CD4-positive, alpha-beta memory T cell (primary cell): ENCODE measurements at regions not wholly inside any gene's neighbourhood (a gene's known extent, or its start where the extent isn't known, plus 50 kb on each side); places are given as distances from the start of the nearest gene placed in this dataset.
"Not testable (repeated sequence)": the region's sequence is repeated elsewhere in the genome, so short reads cannot be mapped to it uniquely, and the experiment has no call there.

Experiments used
- CTCF ChIA-PET: fragments of 350-600 bp; sonication (Branson Sonifier 250); formaldehyde crosslinking; loops from one replicate; lab custom pipeline; 2021; ENCODE audit warnings: inconsistent platforms; ENCODE audit not compliant: partially characterized antibody; lab: Charles Lee
- POLR2A ChIA-PET: fragments of 350-600 bp; sonication (Branson Sonifier 250); formaldehyde crosslinking; loops from one replicate; lab custom pipeline; 2021; ENCODE audit not compliant: partially characterized antibody; lab: Charles Lee
- DNase-seq, 5 donors: peaks; one replicate each; pipeline versions ENCODE4 v3.0.0 to v3.0.0-alpha.2; 2020 to 2022; ENCODE audit warnings: mixed read lengths in 1 of 5
- H3K27ac ChIP-seq: one replicate; pipeline ENCODE4 v1.7.0; 2013; ENCODE audit warnings: low read depth, low read length
- H3K27me3 ChIP-seq: 2 replicates; pipeline ENCODE4 v1.7.0; 2013; ENCODE audit warnings: mild to moderate bottlenecking, low read length, moderate library complexity; ENCODE audit not compliant: insufficient read depth
- H3K36me3 ChIP-seq: 2 replicates; pipeline ENCODE4 v1.7.0; 2013; ENCODE audit warnings: mild to moderate bottlenecking, low read length, moderate library complexity; ENCODE audit not compliant: insufficient read depth
- H3K4me1 ChIP-seq: 2 replicates; pipeline ENCODE4 v1.7.0; 2013; ENCODE audit warnings: mild to moderate bottlenecking, low read length, moderate library complexity; ENCODE audit not compliant: insufficient read depth
- H3K4me3 ChIP-seq, 2 donors: one replicate each; pipeline ENCODE4 v1.7.0; 2013; ENCODE audit warnings: low read length in 2 of 2, mild to moderate bottlenecking in 1 of 2
- H3K9me3 ChIP-seq, 2 donors: one replicate each; pipeline ENCODE4 v1.7.0; 2013; ENCODE audit warnings: low read length in 2 of 2, control low read depth in 1 of 2; ENCODE audit not compliant: control insufficient read depth in 1 of 2
- H3K27ac Mint-ChIP-seq, 7 donors: one replicate each; pipeline ENCODE4 v1.8.0; 2020 to 2021; ENCODE audit warnings: mixed read lengths in 7 of 7, mild to moderate bottlenecking in 6 of 7, inconsistent platforms in 3 of 7, moderate library complexity in 3 of 7
- H3K27me3 Mint-ChIP-seq, 2 donors: one replicate each; pipeline ENCODE4 v1.8.0; 2020 to 2021; ENCODE audit warnings: mixed read lengths in 2 of 2
- H3K36me3 Mint-ChIP-seq, 2 donors: one replicate each; pipeline ENCODE4 v1.8.0; 2020 to 2021; ENCODE audit warnings: mixed read lengths in 2 of 2, inconsistent platforms in 1 of 2, mild to moderate bottlenecking in 1 of 2
- H3K4me1 Mint-ChIP-seq, 4 donors: one replicate each; pipeline ENCODE4 v1.8.0; 2020 to 2021; ENCODE audit warnings: mixed read lengths in 4 of 4, mild to moderate bottlenecking in 1 of 4
- H3K4me3 Mint-ChIP-seq, 8 donors: one replicate each; pipeline ENCODE4 v1.8.0; 2020 to 2021; ENCODE audit warnings: mixed read lengths in 8 of 8, mild to moderate bottlenecking in 7 of 8, moderate library complexity in 6 of 8, inconsistent platforms in 3 of 8
- H3K9me3 Mint-ChIP-seq, 8 donors: one replicate each; pipeline ENCODE4 v1.8.0; 2020 to 2021; ENCODE audit warnings: mixed read lengths in 8 of 8, mild to moderate bottlenecking in 5 of 8, inconsistent platforms in 3 of 8, moderate library complexity in 1 of 8
- intact Hi-C: fragments of 100-400 bp; cut with micrococcal nuclease; formaldehyde crosslinking; loops from one replicate; pipeline ENCODE4 v1.15.1; 2023

GRCh38 chr6:112504621-112505020, 157.5 kb downstream of the RFPL4B start:
- POLR2A ChIA-PET, result no interaction called here
- H3K27me3 Mint-ChIP-seq, result peaks cover 0 to 1% of the 10 kb centered on the region in 2 donors
- intact Hi-C loops, result no loop called here
- no peaks in the 10 kb centered on the region for H3K36me3 Mint-ChIP-seq
- H3K4me1 Mint-ChIP-seq, result no peaks in the 10 kb centered on the region
- no peak for DNase-seq
- Histone ChIP-seq H3K4me1 (no peaks in the 10 kb centered on the region), H3K4me3 (no peak overlapping the region), H3K27ac (no peak overlapping the region), H3K9me3 (no peaks in the 10 kb centered on the region), H3K27me3 (no peaks in the 10 kb centered on the region), H3K36me3 (no peaks in the 10 kb centered on the region)
- no peak overlapping the region for H3K27ac Mint-ChIP-seq
- CTCF ChIA-PET, result no interaction called here
- no peak overlapping the region for H3K4me3 Mint-ChIP-seq
- H3K9me3 Mint-ChIP-seq, result no peaks in the 10 kb centered on the region

- Histone ChIP-seq H3K27ac (no peak overlapping the region), H3K9me3 (no peaks in the 10 kb centered on the region), H3K4me1 (no peaks in the 10 kb centered on the region), H3K4me3 (no peak overlapping the region), H3K27me3 (no peaks in the 10 kb centered on the region), H3K36me3 (no peaks in the 10 kb centered on the region)
- no peaks in the 10 kb centered on the region for H3K27me3 Mint-ChIP-seq
- no peaks in the 10 kb centered on the region for H3K4me1 Mint-ChIP-seq
- no peak overlapping the region for H3K4me3 Mint-ChIP-seq
- no peak for DNase-seq
- no peak overlapping the region for H3K27ac Mint-ChIP-seq
- ChIA-PET POLR2A (no interaction called here), CTCF (no interaction called here)
- intact Hi-C loops, result no loop called here
- H3K36me3 Mint-ChIP-seq, result no peaks in the 10 kb centered on the region
- peaks cover 0 to 4% (median 0%) of the 10 kb centered on the region in 8 donors for H3K9me3 Mint-ChIP-seq
Observed at GRCh38 chr6:112511441-112511840, 164.3 kb downstream of the RFPL4B start.

- H3K4me3 Mint-ChIP-seq, result no peak overlapping the region
- CTCF ChIA-PET, result no interaction called here
- H3K27ac ChIP-seq, result no peak overlapping the region
Observed at GRCh38 chr6:112513175-112513574, 166.0 kb downstream of the RFPL4B start.

GRCh38 chr6:112522587-112522986, 175.5 kb downstream of the RFPL4B start:
- POLR2A ChIA-PET, result no interaction called here
- H3K9me3 Mint-ChIP-seq, result peaks cover 0 to 7% (median 0%) of the 10 kb centered on the region in 8 donors
- intact Hi-C loops, result no loop called here
- Histone ChIP-seq H3K4me1 (no peaks in the 10 kb centered on the region), H3K9me3 (no peaks in the 10 kb centered on the region), H3K27me3 (no peaks in the 10 kb centered on the region), H3K27ac (no peak overlapping the region), H3K36me3 (no peaks in the 10 kb centered on the region), H3K4me3 (no peak overlapping the region)
- CTCF ChIA-PET, result no interaction called here
- no peak overlapping the region for H3K4me3 Mint-ChIP-seq
- no peak overlapping the region for H3K27ac Mint-ChIP-seq
- peaks cover 0 to 2% of the 10 kb centered on the region in 2 donors for H3K27me3 Mint-ChIP-seq
- H3K4me1 Mint-ChIP-seq, result no peaks in the 10 kb centered on the region
- H3K36me3 Mint-ChIP-seq, result no peaks in the 10 kb centered on the region
- DNase-seq, result no peak

More at GRCh38 chr6:112513175-112513574, 166.0 kb downstream of the RFPL4B start:
- H3K9me3 ChIP-seq, result no peaks in the 10 kb centered on the region
- Mint-ChIP-seq H3K36me3 (no peaks in the 10 kb centered on the region), H3K4me1 (no peaks in the 10 kb centered on the region), H3K27me3 (no peaks in the 10 kb centered on the region), H3K9me3 (peaks cover 0 to 4% (median 1%) of the 10 kb centered on the region in 8 donors), H3K27ac (no peak overlapping the region)
- POLR2A ChIA-PET, result no interaction called here
- H3K27me3 ChIP-seq, result no peaks in the 10 kb centered on the region
- intact Hi-C loops, result no loop called here
- H3K4me3 ChIP-seq, result no peak overlapping the region
- no peaks in the 10 kb centered on the region for H3K4me1 ChIP-seq
- no peak for DNase-seq
- no peaks in the 10 kb centered on the region for H3K36me3 ChIP-seq

GRCh38 chr6:112524071-112524470, 176.9 kb downstream of the RFPL4B start:
- H3K4me3 ChIP-seq, result no peak overlapping the region
- ChIA-PET CTCF (no interaction called here), POLR2A (no interaction called here)
- no peak overlapping the region for H3K27ac ChIP-seq
- no peaks in the 10 kb centered on the region for H3K9me3 ChIP-seq
- Mint-ChIP-seq H3K4me3 (no peak overlapping the region), H3K4me1 (no peaks in the 10 kb centered on the region), H3K27ac (no peak overlapping the region), H3K9me3 (peaks cover 0 to 7% (median 0%) of the 10 kb centered on the region in 8 donors), H3K36me3 (no peaks in the 10 kb centered on the region), H3K27me3 (peaks cover 0 to 2% of the 10 kb centered on the region in 2 donors)
- H3K27me3 ChIP-seq, result no peaks in the 10 kb centered on the region
- intact Hi-C loops, result no loop called here
- H3K36me3 ChIP-seq, result no peaks in the 10 kb centered on the region
- DNase-seq, result no peak
- no peaks in the 10 kb centered on the region for H3K4me1 ChIP-seq

GRCh38 chr6:112525749-112526148, 178.6 kb downstream of the RFPL4B start:
- CTCF ChIA-PET, result no interaction called here
- intact Hi-C loops, result no loop called here
- Histone ChIP-seq H3K27me3 (no peaks in the 10 kb centered on the region), H3K36me3 (no peaks in the 10 kb centered on the region), H3K4me1 (no peaks in the 10 kb centered on the region), H3K9me3 (no peaks in the 10 kb centered on the region), H3K27ac (no peak overlapping the region), H3K4me3 (no peak overlapping the region)
- Mint-ChIP-seq H3K4me3 (no peak overlapping the region), H3K9me3 (peaks cover 0 to 7% (median 2%) of the 10 kb centered on the region in 8 donors), H3K4me1 (no peaks in the 10 kb centered on the region), H3K27me3 (peaks cover 0 to 2% of the 10 kb centered on the region in 2 donors), H3K36me3 (no peaks in the 10 kb centered on the region), H3K27ac (no peak overlapping the region)
- POLR2A ChIA-PET, result no interaction called here
- DNase-seq, result no peak

GRCh38 chr6:112526594-112526993, 179.5 kb downstream of the RFPL4B start:
- Histone ChIP-seq H3K27ac (no peak overlapping the region), H3K9me3 (no peaks in the 10 kb centered on the region), H3K4me3 (no peak overlapping the region), H3K4me1 (no peaks in the 10 kb centered on the region), H3K27me3 (no peaks in the 10 kb centered on the region), H3K36me3 (no peaks in the 10 kb centered on the region)
- DNase-seq, result no peak
- Mint-ChIP-seq H3K4me1 (no peaks in the 10 kb centered on the region), H3K27ac (no peak overlapping the region), H3K36me3 (no peaks in the 10 kb centered on the region), H3K4me3 (no peak overlapping the region), H3K27me3 (peaks cover 0 to 2% of the 10 kb centered on the region in 2 donors), H3K9me3 (peaks cover 0 to 7% (median 2%) of the 10 kb centered on the region in 8 donors)
- POLR2A ChIA-PET, result no interaction called here
- CTCF ChIA-PET, result no interaction called here
- intact Hi-C loops, result no loop called here

GRCh38 chr6:112528306-112528705, 181.2 kb downstream of the RFPL4B start:
- H3K27ac Mint-ChIP-seq, H3K36me3 Mint-ChIP-seq: not testable (repeated sequence)

More at GRCh38 chr6:112528306-112528705, 181.2 kb downstream of the RFPL4B start:
- intact Hi-C loops, H3K36me3 ChIP-seq, DNase-seq, H3K27me3 ChIP-seq, H3K4me3 ChIP-seq, H3K4me3 Mint-ChIP-seq, H3K9me3 Mint-ChIP-seq, H3K27me3 Mint-ChIP-seq, POLR2A ChIA-PET, H3K4me1 Mint-ChIP-seq, H3K27ac ChIP-seq, CTCF ChIA-PET, H3K4me1 ChIP-seq, H3K9me3 ChIP-seq: not testable (repeated sequence)
